ENCODE measurements at regions not wholly inside any gene's neighbourhood (a gene's known extent, or its start where the extent isn't known, plus 50 kb on each side); places are given as distances from the start of the nearest gene placed in this dataset.

- no peak overlapping the region for H3K9ac ChIP-seq (ENCODE audit: low read length in 3 of 3)
- peaks cover 0 to 6% (median 0%) of the 10 kb centered on the region in 3 donors for H3K9me3 ChIP-seq (ENCODE audit: control insufficient read depth in 2 of 3, insufficient read depth in 1 of 3, low read length in 3 of 3)
- H3K27ac ChIP-seq (ENCODE audit: low read depth in 2 of 2, low read length in 2 of 2): no peak overlapping the region
- H3K4me3 ChIP-seq (ENCODE audit: low read length in 3 of 3): peak overlapping the region in 1 of 3 donors; percentile 1
- TF ChIP-seq CTCF (IDR thresholded peaks at IDR 0.05; ENCODE audit: borderline replicate concordance, extremely low read depth, insufficient read depth): no peak
- H3K36me3 ChIP-seq (ENCODE audit: control insufficient read depth in 2 of 3, insufficient read depth in 3 of 3, low read length in 3 of 3): no peaks in the 10 kb centered on the region
- H3K27me3 ChIP-seq (ENCODE audit: control insufficient read depth, insufficient read depth, low read length): no peaks in the 10 kb centered on the region
- intact Hi-C loops (cut with DNase I): no loop called here
- no peak for FAIRE-seq
- DNase-seq: no peak
- no peaks in the 10 kb centered on the region for H3K4me1 ChIP-seq (ENCODE audit: control insufficient read depth in 2 of 3, insufficient read depth in 2 of 3, low read depth in 1 of 3, low read length in 3 of 3)
These were observed 185.0 kb upstream of the STK17B start for GRCh38 chr2:196356332-196356731.

GRCh38 chr2:196360650-196361049 lies 189.3 kb upstream of the STK17B start:
- H3K4me1 ChIP-seq (ENCODE audit: control insufficient read depth in 2 of 3, insufficient read depth in 2 of 3, low read depth in 1 of 3, low read length in 3 of 3): no peaks in the 10 kb centered on the region
- intact Hi-C loops (cut with DNase I): no loop called here
- no peak overlapping the region for H3K27ac ChIP-seq (ENCODE audit: low read depth in 2 of 2, low read length in 2 of 2)
- H3K9ac ChIP-seq (ENCODE audit: low read length in 3 of 3): no peak overlapping the region
- TF ChIP-seq CTCF (IDR thresholded peaks at IDR 0.05; ENCODE audit: borderline replicate concordance, extremely low read depth, insufficient read depth): no peak
- DNase-seq: no peak
- no peaks in the 10 kb centered on the region for H3K36me3 ChIP-seq (ENCODE audit: control insufficient read depth in 2 of 3, insufficient read depth in 3 of 3, low read length in 3 of 3)
- H3K27me3 ChIP-seq (ENCODE audit: control insufficient read depth, insufficient read depth, low read length): no peaks in the 10 kb centered on the region
- no peak for FAIRE-seq
- no peaks in the 10 kb centered on the region for H3K9me3 ChIP-seq (ENCODE audit: control insufficient read depth in 2 of 3, insufficient read depth in 1 of 3, low read length in 3 of 3)
- peak overlapping the region in 1 of 3 donors; percentile 42 for H3K4me3 ChIP-seq (ENCODE audit: low read length in 3 of 3)

GRCh38 chr2:196361606-196362326 lies 190.4 kb upstream of the STK17B start:
- Histone ChIP-seq H3K27ac (ENCODE audit: low read depth in 2 of 2, low read length in 2 of 2) (no peak overlapping the region), H3K4me3 (ENCODE audit: low read length in 3 of 3) (peak overlapping the region in 2 of 3 donors; percentile 32 to 33), H3K9ac (ENCODE audit: low read length in 3 of 3) (no peak overlapping the region), H3K4me1 (ENCODE audit: control insufficient read depth in 2 of 3, insufficient read depth in 2 of 3, low read depth in 1 of 3, low read length in 3 of 3) (no peaks in the 10 kb centered on the region), H3K9me3 (ENCODE audit: control insufficient read depth in 2 of 3, insufficient read depth in 1 of 3, low read length in 3 of 3) (no peaks in the 10 kb centered on the region), H3K36me3 (ENCODE audit: control insufficient read depth in 2 of 3, insufficient read depth in 3 of 3, low read length in 3 of 3) (no peaks in the 10 kb centered on the region), H3K27me3 (ENCODE audit: control insufficient read depth, insufficient read depth, low read length) (no peaks in the 10 kb centered on the region)
- intact Hi-C loops (cut with DNase I): no loop called here
- TF ChIP-seq CTCF (IDR thresholded peaks at IDR 0.05; ENCODE audit: borderline replicate concordance, extremely low read depth, insufficient read depth): no peak
- DNase-seq (peak in 2 of 5 donors; percentile 21 to 43), FAIRE-seq (no peak)
